Keratinocyte (primary cell): ENCODE measurements at regions not wholly inside any gene's neighbourhood (a gene's known extent, or its start where the extent isn't known, plus 50 kb on each side); places are given as distances from the start of the nearest gene placed in this dataset.

Experiments
- DNase-seq: peaks from one replicate; pipeline ENCODE4 v3.0.0-alpha.2; 2011; ENCODE audit warnings: low read depth, missing footprints, low spot score
- FAIRE-seq: peaks from 2 replicates; lab custom pipeline; 2011; peaks lifted over from hg19 to GRCh38; lab: Jason Lieb, UNC
- H2AFZ ChIP-seq: 2 replicates; pipeline ENCODE4 v1.6.0; 2012; ENCODE audit warnings: low read length, control low read depth, inconsistent platforms; ENCODE audit not compliant: control insufficient read depth
- H3K27ac ChIP-seq: 2 replicates; pipeline ENCODE4 v1.5.1; 2011; ENCODE audit warnings: low read length; ENCODE audit not compliant: control insufficient read depth, insufficient read depth
- H3K27me3 ChIP-seq: 3 replicates; pipeline ENCODE4 v1.6.0; 2011; ENCODE audit warnings: low read length; ENCODE audit not compliant: control insufficient read depth, insufficient read depth; ENCODE audit errors: extremely low read depth
- H3K36me3 ChIP-seq, 2 experiments: 2 replicates in 1 of 2; 3 replicates in 1 of 2; pipeline ENCODE4 v1.5.1; 2011; ENCODE audit warnings: low read length in 2 of 2, mild to moderate bottlenecking in 1 of 2; ENCODE audit not compliant: control insufficient read depth in 2 of 2, insufficient read depth in 2 of 2; ENCODE audit errors: extremely low read depth in 1 of 2
- H3K4me1 ChIP-seq: 3 replicates; pipeline ENCODE4 v1.5.1; 2011; ENCODE audit warnings: low read length; ENCODE audit not compliant: control insufficient read depth, insufficient read depth; ENCODE audit errors: extremely low read depth
- H3K4me2 ChIP-seq: 3 replicates; pipeline ENCODE4 v1.6.0; 2011; ENCODE audit warnings: low read depth, low read length; ENCODE audit not compliant: control insufficient read depth, insufficient read depth; ENCODE audit errors: extremely low read depth
- H3K4me3 ChIP-seq, 3 experiments: fragments of 200-600 bp in 1 of 3; sonication (generic) in 1 of 3; 2 replicates in 2 of 3; 3 replicates in 1 of 3; pipeline ENCODE4 v1.5.1; 2011 to 2016; ENCODE audit warnings: low read length in 3 of 3, mild to moderate bottlenecking in 3 of 3, control low read depth in 2 of 3, inconsistent platforms in 1 of 3, low read depth in 1 of 3, mixed read lengths in 1 of 3, mixed run types in 1 of 3, moderate library complexity in 1 of 3; ENCODE audit not compliant: control insufficient read depth in 2 of 3, insufficient read depth in 2 of 3; ENCODE audit errors: extremely low read depth in 1 of 3
- H3K79me2 ChIP-seq: 2 replicates; pipeline ENCODE4 v1.6.0; 2012; ENCODE audit warnings: low read length; ENCODE audit not compliant: control insufficient read depth, insufficient read depth
- H3K9ac ChIP-seq: 3 replicates; pipeline ENCODE4 v1.6.0; 2011; ENCODE audit warnings: low read length; ENCODE audit not compliant: control insufficient read depth, insufficient read depth; ENCODE audit errors: extremely low read depth
- H3K9me1 ChIP-seq: 3 replicates; pipeline ENCODE4 v1.6.0; 2011; ENCODE audit warnings: low read length; ENCODE audit not compliant: control insufficient read depth, insufficient read depth; ENCODE audit errors: extremely low read depth
- H3K9me3 ChIP-seq: 2 replicates; pipeline ENCODE4 v1.5.1; 2012; ENCODE audit warnings: low read depth, low read length; ENCODE audit not compliant: control insufficient read depth
- H4K20me1 ChIP-seq: 3 replicates; pipeline ENCODE4 v1.6.0; 2011; ENCODE audit warnings: low read length; ENCODE audit not compliant: control insufficient read depth, insufficient read depth; ENCODE audit errors: extremely low read depth
- EZH2 ChIP-seq: IDR thresholded peaks from one replicate; pipeline ENCODE4 v1.6.1; 2012; ENCODE audit warnings: inconsistent platforms, mild to moderate bottlenecking, low read length, moderate library complexity
- dilution Hi-C: fragments of 300-500 bp; cut with MboI; formaldehyde crosslinking; loops from one replicate; pipeline ENCODE4 v1.7.0; 2020; ENCODE audit warnings: low sequenced_read_pairs; ENCODE audit not compliant: extremely low pct_ligation_motif_present
- TF ChIP-seq, protein P1 (sequence below), 3 experiments: IDR thresholded peaks in 1 of 3; conservative IDR thresholded peaks in 1 of 3; optimal IDR thresholded peaks in 1 of 3; 2 replicates in 2 of 3; 3 replicates in 1 of 3; pipeline versions ENCODE3 to v1.5.1; 2011; ENCODE audit warnings: low read length in 3 of 3, mild to moderate bottlenecking in 3 of 3, moderate library complexity in 2 of 3, control low read depth in 1 of 3, inconsistent platforms in 1 of 3; ENCODE audit not compliant: insufficient read depth in 2 of 3; ENCODE audit errors: extremely low read depth in 1 of 3

- H3K79me2 ChIP-seq = no peaks in the 10 kb centered on the region
- no peaks in the 10 kb centered on the region for H4K20me1 ChIP-seq
- H3K4me3 ChIP-seq = no peak overlapping the region
- no peaks in the 10 kb centered on the region for H3K4me1 ChIP-seq
- TF ChIP-seq, protein P1, sequence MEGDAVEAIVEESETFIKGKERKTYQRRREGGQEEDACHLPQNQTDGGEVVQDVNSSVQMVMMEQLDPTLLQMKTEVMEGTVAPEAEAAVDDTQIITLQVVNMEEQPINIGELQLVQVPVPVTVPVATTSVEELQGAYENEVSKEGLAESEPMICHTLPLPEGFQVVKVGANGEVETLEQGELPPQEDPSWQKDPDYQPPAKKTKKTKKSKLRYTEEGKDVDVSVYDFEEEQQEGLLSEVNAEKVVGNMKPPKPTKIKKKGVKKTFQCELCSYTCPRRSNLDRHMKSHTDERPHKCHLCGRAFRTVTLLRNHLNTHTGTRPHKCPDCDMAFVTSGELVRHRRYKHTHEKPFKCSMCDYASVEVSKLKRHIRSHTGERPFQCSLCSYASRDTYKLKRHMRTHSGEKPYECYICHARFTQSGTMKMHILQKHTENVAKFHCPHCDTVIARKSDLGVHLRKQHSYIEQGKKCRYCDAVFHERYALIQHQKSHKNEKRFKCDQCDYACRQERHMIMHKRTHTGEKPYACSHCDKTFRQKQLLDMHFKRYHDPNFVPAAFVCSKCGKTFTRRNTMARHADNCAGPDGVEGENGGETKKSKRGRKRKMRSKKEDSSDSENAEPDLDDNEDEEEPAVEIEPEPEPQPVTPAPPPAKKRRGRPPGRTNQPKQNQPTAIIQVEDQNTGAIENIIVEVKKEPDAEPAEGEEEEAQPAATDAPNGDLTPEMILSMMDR (optimal IDR thresholded peaks at IDR 0.05 in 1 of 3, IDR thresholded peaks at IDR 0.05 in 1 of 3, conservative IDR thresholded peaks at IDR 0.05 in 1 of 3; ENCODE audit: extremely low read depth in 1 of 3, insufficient read depth in 2 of 3, low read length in 3 of 3) = no peak
- no peak for TF ChIP-seq EZH2
- H2AFZ ChIP-seq = no peak overlapping the region
- H3K9me3 ChIP-seq = peaks cover 2% of the 10 kb centered on the region
- DNase-seq = no peak
- dilution Hi-C loops = no loop called here
- no peak overlapping the region for H3K9ac ChIP-seq
- H3K36me3 ChIP-seq = no peaks in the 10 kb centered on the region
- no peak overlapping the region for H3K27ac ChIP-seq
- FAIRE-seq = no peak
- H3K4me2 ChIP-seq = no peak overlapping the region
- no peaks in the 10 kb centered on the region for H3K27me3 ChIP-seq
- no peaks in the 10 kb centered on the region for H3K9me1 ChIP-seq
Observed at GRCh38 chr7:156219307-156220077, 407.2 kb upstream of the SHH start.

DNA sequence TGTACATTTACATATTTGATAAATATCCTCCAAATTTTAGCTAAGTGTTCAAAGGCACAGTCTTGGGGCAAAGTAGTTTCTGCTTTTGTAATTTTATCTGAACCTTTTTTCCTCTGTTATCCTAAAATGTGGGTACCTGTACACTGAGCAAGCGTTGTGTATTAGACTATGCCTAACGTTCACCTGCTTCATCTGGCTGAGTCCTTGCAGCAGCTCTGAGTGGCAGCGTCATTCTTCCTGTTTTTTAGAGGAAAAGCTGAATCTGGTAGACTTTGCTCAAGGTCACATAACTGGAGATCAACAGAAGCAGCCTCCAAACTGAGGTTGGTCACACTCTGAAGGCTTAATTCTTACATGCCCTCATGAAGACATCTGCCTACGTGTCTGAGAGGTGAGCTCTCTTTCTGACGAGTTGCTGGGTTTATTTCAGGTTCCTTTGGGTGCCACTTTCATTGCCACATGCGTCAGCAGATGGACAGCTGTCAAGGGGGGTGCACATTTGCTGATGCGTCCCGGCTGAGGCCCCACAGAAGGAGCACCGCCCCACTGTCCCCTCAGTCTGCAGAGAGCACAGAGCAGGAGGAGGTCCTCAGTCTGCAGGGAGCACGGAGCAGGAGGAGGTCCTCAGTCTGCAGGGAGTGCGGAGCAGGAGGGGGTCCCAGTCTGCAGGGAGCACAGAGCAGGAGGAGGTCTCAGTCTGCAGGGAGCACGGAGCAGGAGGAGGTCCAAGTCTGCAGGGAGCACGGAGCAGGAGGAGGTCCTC is 406.5 kb upstream of the SHH start:
- no peak overlapping the region for H3K4me2 ChIP-seq
- no peaks in the 10 kb centered on the region for H3K9me1 ChIP-seq
- no peak overlapping the region for H3K27ac ChIP-seq
- H3K36me3 ChIP-seq = no peaks in the 10 kb centered on the region
- H3K4me3 ChIP-seq = no peak overlapping the region
- TF ChIP-seq, protein P1 (optimal IDR thresholded peaks at IDR 0.05 in 1 of 3, IDR thresholded peaks at IDR 0.05 in 1 of 3, conservative IDR thresholded peaks at IDR 0.05 in 1 of 3; ENCODE audit: extremely low read depth in 1 of 3, insufficient read depth in 2 of 3, low read length in 3 of 3) = no peak
- no peak for TF ChIP-seq EZH2
- H3K9ac ChIP-seq = no peak overlapping the region
- dilution Hi-C loops = no loop called here
- H3K27me3 ChIP-seq = no peaks in the 10 kb centered on the region
- no peak overlapping the region for H2AFZ ChIP-seq
- peaks cover 2% of the 10 kb centered on the region for H3K9me3 ChIP-seq
- DNase-seq (no peak), FAIRE-seq (no peak)
- H3K4me1 ChIP-seq = no peaks in the 10 kb centered on the region
- H3K79me2 ChIP-seq = no peaks in the 10 kb centered on the region
- H4K20me1 ChIP-seq = no peaks in the 10 kb centered on the region
